ENCODE measurements at regions not wholly inside any gene's neighbourhood (a gene's known extent, or its start where the extent isn't known, plus 50 kb on each side); places are given as distances from the start of the nearest gene placed in this dataset.
"Not testable (repeated sequence)": the region's sequence is repeated elsewhere in the genome, so short reads cannot be mapped to it uniquely, and the experiment has no call there.

DNA sequence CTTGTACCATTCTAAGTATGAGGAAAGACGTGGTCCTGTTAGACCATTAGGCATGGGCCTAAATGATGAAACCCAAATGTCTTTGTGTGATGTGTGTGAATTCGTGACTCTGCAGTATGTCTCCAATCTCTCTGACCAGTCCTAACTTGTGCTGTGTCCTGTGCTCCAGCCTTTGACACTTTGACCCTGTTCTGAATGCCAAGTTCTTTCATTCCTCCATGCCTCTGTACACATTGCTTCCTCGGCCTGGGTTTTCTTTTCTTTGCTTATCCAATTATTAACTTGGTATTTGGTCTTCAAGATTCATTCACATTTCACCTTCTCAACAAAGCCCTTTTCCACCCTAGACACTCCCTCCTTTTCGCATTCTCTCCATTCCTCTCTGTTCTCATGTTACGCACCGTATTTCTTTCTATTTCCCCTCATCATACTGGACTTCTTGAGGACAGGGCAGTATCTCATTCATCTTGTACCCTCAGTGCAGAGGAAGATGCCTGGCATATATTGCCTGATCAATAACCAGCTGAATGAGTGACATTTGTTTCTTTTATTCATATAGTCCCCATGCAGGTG lies 138.7 kb downstream of the F11 start:
- no peaks in the 10 kb centered on the region for H3K27me3 ChIP-seq (replicated peaks in 1 of 7)
- TF ChIP-seq, protein P1, sequence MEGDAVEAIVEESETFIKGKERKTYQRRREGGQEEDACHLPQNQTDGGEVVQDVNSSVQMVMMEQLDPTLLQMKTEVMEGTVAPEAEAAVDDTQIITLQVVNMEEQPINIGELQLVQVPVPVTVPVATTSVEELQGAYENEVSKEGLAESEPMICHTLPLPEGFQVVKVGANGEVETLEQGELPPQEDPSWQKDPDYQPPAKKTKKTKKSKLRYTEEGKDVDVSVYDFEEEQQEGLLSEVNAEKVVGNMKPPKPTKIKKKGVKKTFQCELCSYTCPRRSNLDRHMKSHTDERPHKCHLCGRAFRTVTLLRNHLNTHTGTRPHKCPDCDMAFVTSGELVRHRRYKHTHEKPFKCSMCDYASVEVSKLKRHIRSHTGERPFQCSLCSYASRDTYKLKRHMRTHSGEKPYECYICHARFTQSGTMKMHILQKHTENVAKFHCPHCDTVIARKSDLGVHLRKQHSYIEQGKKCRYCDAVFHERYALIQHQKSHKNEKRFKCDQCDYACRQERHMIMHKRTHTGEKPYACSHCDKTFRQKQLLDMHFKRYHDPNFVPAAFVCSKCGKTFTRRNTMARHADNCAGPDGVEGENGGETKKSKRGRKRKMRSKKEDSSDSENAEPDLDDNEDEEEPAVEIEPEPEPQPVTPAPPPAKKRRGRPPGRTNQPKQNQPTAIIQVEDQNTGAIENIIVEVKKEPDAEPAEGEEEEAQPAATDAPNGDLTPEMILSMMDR (IDR thresholded peaks at IDR 0.05 in 8 of 11, conservative IDR thresholded peaks at IDR 0.05 in 3 of 11): no peak
- TF ChIP-seq POLR2A (IDR thresholded peaks at IDR 0.05) (no peak), POLR2AphosphoS5 (IDR thresholded peaks at IDR 0.05) (no peak)
- H3K36me3 ChIP-seq: no peaks in the 10 kb centered on the region
- H3K4me1 ChIP-seq: no peaks in the 10 kb centered on the region
- H3K27ac ChIP-seq: no peak overlapping the region
- no peak for DNase-seq
- intact Hi-C loops (cut with DNase I; ENCODE audit: low total_unique reads): no loop called here
- WGBS, 5 donors: 66 to 80% (median 79%) methylated on average over 6 of the region's 6 CpGs
- no peak overlapping the region for H3K4me3 ChIP-seq
- H3K9me3 ChIP-seq: peaks cover 0 to 3% (median 0%) of the 10 kb centered on the region in 8 donors

DNA sequence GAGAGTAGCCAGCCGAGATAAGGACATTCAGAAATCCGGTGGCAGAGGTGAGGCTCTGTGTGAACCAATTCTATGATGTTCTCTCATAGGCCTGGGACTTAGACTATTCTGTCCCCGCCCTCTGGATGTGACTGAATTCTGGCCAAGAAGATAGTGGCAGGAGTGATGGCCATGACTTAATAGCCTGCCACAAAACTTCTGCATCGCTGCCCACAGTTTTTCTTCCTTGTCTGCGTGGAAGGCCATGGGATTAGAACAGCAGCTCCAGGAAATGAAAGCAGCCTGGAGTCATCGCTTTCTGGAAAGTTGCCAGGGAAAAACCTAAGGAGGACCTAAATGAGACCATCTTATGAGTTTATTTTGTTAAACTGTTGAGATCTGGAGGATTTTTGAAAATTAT lies 134.7 kb downstream of the F11 start:
- TF ChIP-seq POLR2AphosphoS5 (IDR thresholded peaks at IDR 0.05) (no peak), POLR2A (IDR thresholded peaks at IDR 0.05) (no peak)
- TF ChIP-seq, protein P1 (IDR thresholded peaks at IDR 0.05 in 8 of 11, conservative IDR thresholded peaks at IDR 0.05 in 3 of 11): no peak
- WGBS, 5 donors: 53 to 69% (median 62%) methylated on average over 6 of the region's 6 CpGs
- no peak overlapping the region for H3K27ac ChIP-seq
- no peaks in the 10 kb centered on the region for H3K36me3 ChIP-seq
- intact Hi-C loops (cut with DNase I; ENCODE audit: low total_unique reads): no loop called here
- no peak overlapping the region for H3K4me3 ChIP-seq
- peaks cover 0 to 3% (median 0%) of the 10 kb centered on the region in 8 donors for H3K9me3 ChIP-seq
- no peak for DNase-seq
- H3K27me3 ChIP-seq (replicated peaks in 1 of 7): no peaks in the 10 kb centered on the region
- H3K4me1 ChIP-seq: no peaks in the 10 kb centered on the region

- TF ChIP-seq POLR2AphosphoS5 (IDR thresholded peaks at IDR 0.05) (no peak), POLR2A (IDR thresholded peaks at IDR 0.05) (no peak)
- TF ChIP-seq, protein P1 (IDR thresholded peaks at IDR 0.05 in 8 of 11, conservative IDR thresholded peaks at IDR 0.05 in 3 of 11): no peak
- H3K9me3 ChIP-seq: no peaks in the 10 kb centered on the region
- H3K27ac ChIP-seq: no peak overlapping the region
- no peaks in the 10 kb centered on the region for H3K27me3 ChIP-seq (replicated peaks in 1 of 7)
- WGBS, 5 donors: 81 to 88% (median 85%) methylated on average over 10 of the region's 10 CpGs
- no peak overlapping the region for H3K4me3 ChIP-seq
- no peak for DNase-seq
- no peaks in the 10 kb centered on the region for H3K4me1 ChIP-seq
- H3K36me3 ChIP-seq: no peaks in the 10 kb centered on the region
- intact Hi-C loops (cut with DNase I; ENCODE audit: low total_unique reads): no loop called here
Observed at GRCh38 chr4:186392017-186392416, 126.0 kb downstream of the F11 start.

- H3K9me3 ChIP-seq; DNase-seq; H3K4me1 ChIP-seq; H3K4me3 ChIP-seq; intact Hi-C loops (cut with DNase I; ENCODE audit: low total_unique reads); H3K27me3 ChIP-seq (replicated peaks in 1 of 7); H3K27ac ChIP-seq; H3K36me3 ChIP-seq: not testable (repeated sequence)
- 38 to 77% (median 45%) methylated on average over 1 of the region's 1 CpG for WGBS, 5 donors
Observed at GRCh38 chr4:186384328-186384727, 118.3 kb downstream of the F11 start.

GRCh38 chr4:186368281-186368680 lies 102.3 kb downstream of the F11 start:
- TF ChIP-seq POLR2AphosphoS5 (IDR thresholded peaks at IDR 0.05): no peak
- TF ChIP-seq, protein P1 (IDR thresholded peaks at IDR 0.05 in 8 of 11, conservative IDR thresholded peaks at IDR 0.05 in 3 of 11): no peak
- TF ChIP-seq POLR2A (IDR thresholded peaks at IDR 0.05): no peak
- Histone ChIP-seq H3K4me1 (no peaks in the 10 kb centered on the region), H3K27me3 (replicated peaks in 1 of 7) (no peaks in the 10 kb centered on the region), H3K27ac (no peak overlapping the region), H3K4me3 (no peak overlapping the region), H3K36me3 (no peaks in the 10 kb centered on the region), H3K9me3 (peaks cover 4 to 25% (median 23%) of the 10 kb centered on the region in 8 donors)
- DNase-seq: no peak
- WGBS, 5 donors: 72 to 88% (median 86%) methylated on average over 4 of the region's 4 CpGs
- intact Hi-C loops (cut with DNase I; ENCODE audit: low total_unique reads): no loop called here
